Astrocyte (in vitro differentiated cells and primary cell): ENCODE measurements at regions not wholly inside any gene's neighbourhood (a gene's known extent, or its start where the extent isn't known, plus 50 kb on each side); places are given as distances from the start of the nearest gene placed in this dataset.

ENCODE experiments used
- DNase-seq: peaks from one replicate; pipeline ENCODE4 v3.0.0-alpha.2; 2010; ENCODE audit warnings: low read depth
- FAIRE-seq: peaks from 2 replicates; lab custom pipeline; 2011; peaks lifted over from hg19 to GRCh38; lab: Jason Lieb, UNC
- H2AFZ ChIP-seq: 2 replicates; pipeline ENCODE4 v1.6.0; 2012; ENCODE audit warnings: low read depth, low read length, inconsistent platforms
- H3K27ac ChIP-seq: 2 replicates; pipeline ENCODE4 v1.5.1; 2011; ENCODE audit warnings: low read depth, low read length, inconsistent platforms
- H3K27me3 ChIP-seq: 2 replicates; pipeline ENCODE4 v1.6.0; 2011; ENCODE audit warnings: low read length, inconsistent platforms; ENCODE audit not compliant: insufficient read depth
- H3K36me3 ChIP-seq: 2 replicates; pipeline ENCODE4 v1.5.1; 2011; ENCODE audit warnings: low read length, inconsistent platforms; ENCODE audit not compliant: insufficient read depth
- H3K4me1 ChIP-seq: 2 replicates; pipeline ENCODE4 v1.5.1; 2011; ENCODE audit warnings: low read length, inconsistent platforms; ENCODE audit not compliant: insufficient read depth
- H3K4me2 ChIP-seq: 2 replicates; pipeline ENCODE4 v1.6.0; 2012; ENCODE audit warnings: low read length, inconsistent platforms
- H3K4me3 ChIP-seq: 2 replicates; pipeline ENCODE4 v1.5.1; 2011; ENCODE audit warnings: low read depth, mild to moderate bottlenecking, low read length, inconsistent platforms; ENCODE audit not compliant: insufficient read depth
- H3K79me2 ChIP-seq: 2 replicates; pipeline ENCODE4 v1.6.0; 2012; ENCODE audit warnings: mild to moderate bottlenecking, low read length, inconsistent platforms; ENCODE audit not compliant: insufficient read depth
- H3K9ac ChIP-seq: 2 replicates; pipeline ENCODE4 v1.6.0; 2012; ENCODE audit warnings: mild to moderate bottlenecking, low read length, inconsistent platforms
- H3K9me3 ChIP-seq: 2 replicates; pipeline ENCODE4 v1.5.1; 2012; ENCODE audit warnings: low read depth, mild to moderate bottlenecking, low read length, inconsistent platforms; ENCODE audit not compliant: insufficient read depth
- H4K20me1 ChIP-seq: 2 replicates; pipeline ENCODE4 v1.6.0; 2012; ENCODE audit warnings: low read length, inconsistent platforms; ENCODE audit not compliant: insufficient read depth
- H3K27ac Mint-ChIP-seq: one replicate; pipeline ENCODE4 v1.8.0; 2021; ENCODE audit warnings: mild to moderate bottlenecking, mixed read lengths; ENCODE audit not compliant: unreplicated experiment
- H3K27me3 Mint-ChIP-seq: one replicate; pipeline ENCODE4 v1.8.0; 2021; ENCODE audit warnings: low read depth, mixed read lengths; ENCODE audit not compliant: unreplicated experiment
- H3K36me3 Mint-ChIP-seq: one replicate; pipeline ENCODE4 v1.8.0; 2021; ENCODE audit warnings: low read depth, mixed read lengths; ENCODE audit not compliant: unreplicated experiment
- H3K4me1 Mint-ChIP-seq: one replicate; pipeline ENCODE4 v1.8.0; 2021; ENCODE audit warnings: low read depth, mixed read lengths; ENCODE audit not compliant: unreplicated experiment
- H3K4me3 Mint-ChIP-seq: one replicate; pipeline ENCODE4 v1.8.0; 2021; ENCODE audit warnings: mild to moderate bottlenecking, moderate library complexity, mixed read lengths; ENCODE audit not compliant: unreplicated experiment
- H3K9me3 Mint-ChIP-seq: one replicate; pipeline ENCODE4 v1.8.0; 2021; ENCODE audit warnings: mild to moderate bottlenecking, mixed read lengths; ENCODE audit not compliant: unreplicated experiment
- EZH2 ChIP-seq: IDR thresholded peaks from 2 replicates; pipeline ENCODE4 v1.6.1; 2012; ENCODE audit warnings: mild to moderate bottlenecking, low read length, inconsistent platforms; ENCODE audit not compliant: insufficient read depth
- TF ChIP-seq, protein P1 (sequence below): IDR thresholded peaks from 2 replicates; pipeline ENCODE4 v1.5.1; 2011; ENCODE audit warnings: low read depth, mild to moderate bottlenecking, inconsistent platforms, low read length, moderate library complexity; ENCODE audit not compliant: insufficient read depth

GRCh38 chr3:181555681-181556080 is 156.0 kb upstream of the SOX2 start:
- Mint-ChIP-seq H3K36me3 (no peaks in the 10 kb centered on the region), H3K4me1 (no peaks in the 10 kb centered on the region), H3K9me3 (no peaks in the 10 kb centered on the region), H3K4me3 (no peak overlapping the region), H3K27me3 (peaks cover 2% of the 10 kb centered on the region), H3K27ac (no peak overlapping the region)
- H3K27ac ChIP-seq: no peak overlapping the region
- H3K9ac ChIP-seq: no peak overlapping the region
- no peak overlapping the region for H3K4me2 ChIP-seq
- no peak overlapping the region for H3K4me3 ChIP-seq
- H3K79me2 ChIP-seq: no peaks in the 10 kb centered on the region
- H2AFZ ChIP-seq: no peak overlapping the region
- H4K20me1 ChIP-seq: no peaks in the 10 kb centered on the region
- H3K4me1 ChIP-seq: peaks cover 6% of the 10 kb centered on the region
- TF ChIP-seq, protein P1, sequence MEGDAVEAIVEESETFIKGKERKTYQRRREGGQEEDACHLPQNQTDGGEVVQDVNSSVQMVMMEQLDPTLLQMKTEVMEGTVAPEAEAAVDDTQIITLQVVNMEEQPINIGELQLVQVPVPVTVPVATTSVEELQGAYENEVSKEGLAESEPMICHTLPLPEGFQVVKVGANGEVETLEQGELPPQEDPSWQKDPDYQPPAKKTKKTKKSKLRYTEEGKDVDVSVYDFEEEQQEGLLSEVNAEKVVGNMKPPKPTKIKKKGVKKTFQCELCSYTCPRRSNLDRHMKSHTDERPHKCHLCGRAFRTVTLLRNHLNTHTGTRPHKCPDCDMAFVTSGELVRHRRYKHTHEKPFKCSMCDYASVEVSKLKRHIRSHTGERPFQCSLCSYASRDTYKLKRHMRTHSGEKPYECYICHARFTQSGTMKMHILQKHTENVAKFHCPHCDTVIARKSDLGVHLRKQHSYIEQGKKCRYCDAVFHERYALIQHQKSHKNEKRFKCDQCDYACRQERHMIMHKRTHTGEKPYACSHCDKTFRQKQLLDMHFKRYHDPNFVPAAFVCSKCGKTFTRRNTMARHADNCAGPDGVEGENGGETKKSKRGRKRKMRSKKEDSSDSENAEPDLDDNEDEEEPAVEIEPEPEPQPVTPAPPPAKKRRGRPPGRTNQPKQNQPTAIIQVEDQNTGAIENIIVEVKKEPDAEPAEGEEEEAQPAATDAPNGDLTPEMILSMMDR: no peak
- no peak for TF ChIP-seq EZH2
- no peak for FAIRE-seq
- no peaks in the 10 kb centered on the region for H3K36me3 ChIP-seq
- H3K9me3 ChIP-seq: no peaks in the 10 kb centered on the region
- no peak for DNase-seq
- no peaks in the 10 kb centered on the region for H3K27me3 ChIP-seq

- no peak overlapping the region for H3K27ac Mint-ChIP-seq
- Histone ChIP-seq H3K27ac (no peak overlapping the region), H3K9ac (no peak overlapping the region), H4K20me1 (no peaks in the 10 kb centered on the region), H3K9me3 (no peaks in the 10 kb centered on the region), H3K79me2 (no peaks in the 10 kb centered on the region), H3K4me1 (peaks cover 6% of the 10 kb centered on the region), H3K27me3 (no peaks in the 10 kb centered on the region), H3K4me3 (no peak overlapping the region), H3K36me3 (no peaks in the 10 kb centered on the region), H3K4me2 (no peak overlapping the region), H2AFZ (no peak overlapping the region)
- H3K4me1 Mint-ChIP-seq: peaks cover 3% of the 10 kb centered on the region
- H3K27me3 Mint-ChIP-seq: peaks cover 2% of the 10 kb centered on the region
- H3K9me3 Mint-ChIP-seq: no peaks in the 10 kb centered on the region
- DNase-seq (no peak), FAIRE-seq (no peak)
- no peak overlapping the region for H3K4me3 Mint-ChIP-seq
- H3K36me3 Mint-ChIP-seq: no peaks in the 10 kb centered on the region
- TF ChIP-seq EZH2: no peak
- TF ChIP-seq, protein P1: no peak
These were observed 157.4 kb upstream of the SOX2 start for GRCh38 chr3:181554233-181554765.

GRCh38 chr3:181549266-181549665 is 162.5 kb upstream of the SOX2 start:
- Histone ChIP-seq H3K36me3 (no peaks in the 10 kb centered on the region), H3K4me1 (no peaks in the 10 kb centered on the region), H3K4me3 (no peak overlapping the region), H3K79me2 (no peaks in the 10 kb centered on the region), H3K27ac (no peak overlapping the region), H3K4me2 (no peak overlapping the region), H3K27me3 (no peaks in the 10 kb centered on the region), H4K20me1 (no peaks in the 10 kb centered on the region), H3K9ac (no peak overlapping the region), H3K9me3 (no peaks in the 10 kb centered on the region), H2AFZ (peak overlapping the region; percentile 31)
- Mint-ChIP-seq H3K27me3 (no peaks in the 10 kb centered on the region), H3K27ac (no peak overlapping the region), H3K9me3 (no peaks in the 10 kb centered on the region), H3K36me3 (no peaks in the 10 kb centered on the region), H3K4me3 (no peak overlapping the region), H3K4me1 (peaks cover 3% of the 10 kb centered on the region)
- FAIRE-seq: no peak
- no peak for TF ChIP-seq EZH2
- TF ChIP-seq, protein P1: no peak
- DNase-seq: peak; percentile 82
